Subcutaneous abdominal adipose tissue (tissue), 5 donors: ENCODE measurements at regions not wholly inside any gene's neighbourhood (a gene's known extent, or its start where the extent isn't known, plus 50 kb on each side); places are given as distances from the start of the nearest gene placed in this dataset.

ENCODE experiments used
- H3K27ac ChIP-seq: one replicate; pipeline ENCODE4 v1.7.0; 2013; ENCODE audit warnings: low read depth, mild to moderate bottlenecking, inconsistent platforms, low read length, moderate library complexity
- H3K27me3 ChIP-seq, 5 donors: one replicate each; pipeline ENCODE4 v1.7.0; 2013; ENCODE audit warnings: low read length in 5 of 5, inconsistent platforms in 1 of 5; ENCODE audit not compliant: control insufficient read depth in 5 of 5, insufficient read depth in 4 of 5
- H3K36me3 ChIP-seq, 5 donors: one replicate each; pipeline ENCODE4 v1.7.0; 2013; ENCODE audit warnings: low read length in 5 of 5; ENCODE audit not compliant: control insufficient read depth in 5 of 5, insufficient read depth in 5 of 5
- H3K4me1 ChIP-seq, 5 donors: one replicate each; pipeline ENCODE4 v1.7.0; 2013; ENCODE audit warnings: low read length in 5 of 5, mild to moderate bottlenecking in 3 of 5, moderate library complexity in 1 of 5; ENCODE audit not compliant: control insufficient read depth in 5 of 5, insufficient read depth in 5 of 5
- H3K4me3 ChIP-seq, 5 donors: one replicate each; pipeline ENCODE4 v1.7.0; 2013; ENCODE audit warnings: low read length in 5 of 5, low read depth in 1 of 5
- H3K9ac ChIP-seq, 5 donors: one replicate each; pipeline ENCODE4 v1.7.0; 2013; ENCODE audit warnings: low read length in 5 of 5, mild to moderate bottlenecking in 4 of 5, moderate library complexity in 3 of 5
- H3K9me3 ChIP-seq, 5 donors: one replicate each; pipeline ENCODE4 v1.7.0; 2013; ENCODE audit warnings: low read length in 5 of 5; ENCODE audit not compliant: control insufficient read depth in 5 of 5
- donor health status: healthy.
- donor health status: healthy.
- donor health status: healthy.
- donor health status: healthy.
- donor health status: healthy.

- Histone ChIP-seq H3K27ac (no peak overlapping the region), H3K4me3 (no peak overlapping the region), H3K27me3 (no peaks in the 10 kb centered on the region), H3K36me3 (no peaks in the 10 kb centered on the region), H3K4me1 (no peaks in the 10 kb centered on the region), H3K9ac (no peak overlapping the region), H3K9me3 (no peaks in the 10 kb centered on the region)
Observed at GRCh38 chr4:30817447-30817846, 97.3 kb downstream of the PCDH7 start.

- no peaks in the 10 kb centered on the region for H3K4me1 ChIP-seq
- no peaks in the 10 kb centered on the region for H3K36me3 ChIP-seq
- H3K9me3 ChIP-seq: no peaks in the 10 kb centered on the region
- H3K9ac ChIP-seq: no peak overlapping the region
- H3K27me3 ChIP-seq: no peaks in the 10 kb centered on the region
- H3K27ac ChIP-seq: no peak overlapping the region
- no peak overlapping the region for H3K4me3 ChIP-seq
Observed at GRCh38 chr4:30818541-30818940, 98.4 kb downstream of the PCDH7 start.

- Histone ChIP-seq H3K4me3 (no peak overlapping the region), H3K27ac (no peak overlapping the region), H3K4me1 (no peaks in the 10 kb centered on the region), H3K9ac (no peak overlapping the region), H3K36me3 (no peaks in the 10 kb centered on the region), H3K9me3 (no peaks in the 10 kb centered on the region), H3K27me3 (no peaks in the 10 kb centered on the region)
Observed at GRCh38 chr4:30821275-30821674, 101.1 kb downstream of the PCDH7 start.

- no peak overlapping the region for H3K27ac ChIP-seq
- no peaks in the 10 kb centered on the region for H3K4me1 ChIP-seq
- no peak overlapping the region for H3K4me3 ChIP-seq
- no peaks in the 10 kb centered on the region for H3K27me3 ChIP-seq
- no peaks in the 10 kb centered on the region for H3K9me3 ChIP-seq
- no peaks in the 10 kb centered on the region for H3K36me3 ChIP-seq
- H3K9ac ChIP-seq: no peak overlapping the region
Observed at GRCh38 chr4:30821859-30822612, 101.9 kb downstream of the PCDH7 start.

GRCh38 chr4:30822911-30823551, 102.9 kb downstream of the PCDH7 start:
- Histone ChIP-seq H3K4me3 (no peak overlapping the region), H3K9ac (no peak overlapping the region), H3K4me1 (no peaks in the 10 kb centered on the region), H3K36me3 (no peaks in the 10 kb centered on the region), H3K27me3 (no peaks in the 10 kb centered on the region), H3K27ac (no peak overlapping the region), H3K9me3 (no peaks in the 10 kb centered on the region)

- H3K9ac ChIP-seq: no peak overlapping the region
- no peaks in the 10 kb centered on the region for H3K4me1 ChIP-seq
- H3K27me3 ChIP-seq: no peaks in the 10 kb centered on the region
- H3K36me3 ChIP-seq: no peaks in the 10 kb centered on the region
- H3K4me3 ChIP-seq: no peak overlapping the region
- no peaks in the 10 kb centered on the region for H3K9me3 ChIP-seq
- no peak overlapping the region for H3K27ac ChIP-seq
Observed at GRCh38 chr4:30825008-30825770, 105.0 kb downstream of the PCDH7 start.

GRCh38 chr4:30828264-30828926, 108.2 kb downstream of the PCDH7 start:
- H3K9ac ChIP-seq: no peak overlapping the region
- H3K4me3 ChIP-seq: no peak overlapping the region
- H3K27me3 ChIP-seq: no peaks in the 10 kb centered on the region
- H3K27ac ChIP-seq: no peak overlapping the region
- H3K4me1 ChIP-seq: no peaks in the 10 kb centered on the region
- H3K36me3 ChIP-seq: no peaks in the 10 kb centered on the region
- no peaks in the 10 kb centered on the region for H3K9me3 ChIP-seq

- Histone ChIP-seq H3K27me3 (no peaks in the 10 kb centered on the region), H3K9ac (no peak overlapping the region), H3K4me1 (no peaks in the 10 kb centered on the region), H3K4me3 (no peak overlapping the region), H3K36me3 (no peaks in the 10 kb centered on the region), H3K9me3 (no peaks in the 10 kb centered on the region), H3K27ac (no peak overlapping the region)
Observed at GRCh38 chr4:30832639-30833038, 112.5 kb downstream of the PCDH7 start.

- no peaks in the 10 kb centered on the region for H3K27me3 ChIP-seq
- no peaks in the 10 kb centered on the region for H3K36me3 ChIP-seq
- no peak overlapping the region for H3K9ac ChIP-seq
- no peaks in the 10 kb centered on the region for H3K9me3 ChIP-seq
- no peak overlapping the region for H3K27ac ChIP-seq
- H3K4me3 ChIP-seq: no peak overlapping the region
- H3K4me1 ChIP-seq: no peaks in the 10 kb centered on the region
Observed at GRCh38 chr4:30833206-30833605, 113.0 kb downstream of the PCDH7 start.

- Histone ChIP-seq H3K9ac (no peak overlapping the region), H3K4me1 (no peaks in the 10 kb centered on the region), H3K9me3 (no peaks in the 10 kb centered on the region), H3K4me3 (no peak overlapping the region), H3K36me3 (no peaks in the 10 kb centered on the region), H3K27me3 (no peaks in the 10 kb centered on the region), H3K27ac (no peak overlapping the region)
Observed at GRCh38 chr4:30835044-30835443, 114.9 kb downstream of the PCDH7 start.
